GM12878 (cell line): ENCODE measurements at regions not wholly inside any gene's neighbourhood (a gene's known extent, or its start where the extent isn't known, plus 50 kb on each side); places are given as distances from the start of the nearest gene placed in this dataset.

Experiments used
- ATAC-seq: fragments of 200-7000 bp; cut with Tn5 transposase; 3 replicates; pipeline ENCODE4 v1.9.1; 2020; ENCODE audit warnings: mild to moderate bottlenecking, moderate library complexity
- BruUV-seq: library from RNA; stranded (reverse); fragments of 400-500 nt; replicated peaks from 2 replicates; lab custom pipeline; 2021; lab: Mats Ljungman, UMichigan
- CTCF ChIA-PET: fragments of 300-600 bp; sonication (Branson Sonifier 250); formaldehyde crosslinking; extraction: SDS; loops from one replicate; lab custom pipeline; 2021; ENCODE audit warnings: inconsistent platforms; lab: Yijun Ruan, JAX
- POLR2A ChIA-PET: fragments of 350-600 bp; formaldehyde crosslinking; extraction: SDS; loops from one replicate; lab custom pipeline; 2021; ENCODE audit warnings: inconsistent platforms; lab: Charles Lee
- RAD21 ChIA-PET: fragments of 300-600 bp; sonication (Branson Sonifier 250); formaldehyde crosslinking; loops from one replicate; lab custom pipeline; 2023; ENCODE audit warnings: antibody characterized with exemption; ENCODE audit not compliant: unreplicated experiment; lab: Charles Lee
- SMC1A ChIA-PET: fragments of 300-600 bp; sonication (Branson Sonifier 250); formaldehyde crosslinking; loops from one replicate; lab custom pipeline; 2023; ENCODE audit not compliant: unreplicated experiment, uncharacterized antibody; lab: Charles Lee
- DNase-seq: peaks from one replicate; pipeline ENCODE4 v3.0.0-alpha.2; 2011; ENCODE audit warnings: low read depth, low spot score
- FAIRE-seq: peaks from 3 replicates; lab custom pipeline; 2011; peaks lifted over from hg19 to GRCh38; lab: Jason Lieb, UNC
- H2AFZ ChIP-seq: 2 replicates; pipeline ENCODE4 v1.6.0; 2011; ENCODE audit warnings: low read depth, low read length, control low read depth; ENCODE audit not compliant: control insufficient read depth
- H3K27ac ChIP-seq: 2 replicates; pipeline ENCODE4 v1.5.1; 2011; ENCODE audit warnings: control low read depth; ENCODE audit not compliant: control insufficient read depth, insufficient read depth
- H3K27me3 ChIP-seq, 2 experiments: replicated peaks in 1 of 2; 2 replicates each; pipeline versions ENCODE4 v1.6.0 to v1.6.1; 2011; ENCODE audit warnings: low read length in 1 of 2; ENCODE audit not compliant: control insufficient read depth in 2 of 2, insufficient read depth in 2 of 2
- H3K36me3 ChIP-seq, 2 experiments: 2 replicates each; pipeline ENCODE4 v1.5.1; 2011; ENCODE audit warnings: low read length in 1 of 2; ENCODE audit not compliant: control insufficient read depth in 2 of 2, insufficient read depth in 2 of 2
- H3K4me1 ChIP-seq: 2 replicates; pipeline ENCODE4 v1.6.1; 2011; ENCODE audit warnings: mild to moderate bottlenecking, low read length, moderate library complexity, mixed read lengths; ENCODE audit not compliant: control insufficient read depth, insufficient read depth
- H3K4me2 ChIP-seq: 2 replicates; pipeline ENCODE4 v1.6.0; 2011; ENCODE audit warnings: control low read depth; ENCODE audit not compliant: control insufficient read depth, insufficient read depth
- H3K4me3 ChIP-seq: fragments of 200-600 bp; sonication (generic); 2 replicates; pipeline ENCODE4 v1.5.1; 2016
- H3K79me2 ChIP-seq: 2 replicates; pipeline ENCODE4 v1.6.0; 2011; ENCODE audit warnings: low read length; ENCODE audit not compliant: control insufficient read depth, insufficient read depth
- H3K9ac ChIP-seq: 2 replicates; pipeline ENCODE4 v1.8.0; 2011; ENCODE audit warnings: low read length, control low read depth, mixed read lengths; ENCODE audit not compliant: control insufficient read depth, insufficient read depth
- H3K9me3 ChIP-seq: replicated peaks from 3 replicates; pipeline ENCODE4 v1.5.1; 2011; ENCODE audit warnings: mild to moderate bottlenecking, low read length; ENCODE audit not compliant: control insufficient read depth, insufficient read depth
- H4K20me1 ChIP-seq: 2 replicates; pipeline ENCODE4 v1.6.0; 2011; ENCODE audit not compliant: control insufficient read depth, insufficient read depth
- CBX5 ChIP-seq: sonication (generic); IDR thresholded peaks from 2 replicates; pipeline ENCODE4 v1.6.1; 2016; ENCODE audit warnings: low read depth, moderate library complexity, mild to moderate bottlenecking, inconsistent platforms
- GATAD2B ChIP-seq: fragments of 450-650 bp; conservative IDR thresholded peaks from 2 replicates; pipeline ENCODE4 v1.6.1; 2017; ENCODE audit warnings: low read depth, mild to moderate bottlenecking, moderate library complexity
- HDAC2 ChIP-seq: fragments of 200-600 bp; sonication (generic); IDR thresholded peaks from 2 replicates; pipeline ENCODE4 v1.6.1; 2017
- NBN ChIP-seq: fragments of 450-650 bp; IDR thresholded peaks from 2 replicates; pipeline ENCODE4 v1.6.1; 2016
- PAX5 ChIP-seq: IDR thresholded peaks from 2 replicates; pipeline ENCODE4 v1.6.1; 2011; ENCODE audit warnings: low read depth, low read length, borderline replicate concordance
- RCOR1 ChIP-seq: conservative IDR thresholded peaks from 2 replicates; pipeline ENCODE4 v1.6.1; 2012; ENCODE audit warnings: low read depth, low read length, improper control_type of control experiment
- ZSCAN29 ChIP-seq: fragments of 450-650 bp; IDR thresholded peaks from 2 replicates; pipeline ENCODE4 v1.6.1; 2017; ENCODE audit warnings: mild to moderate bottlenecking, moderate library complexity
- WGBS: methylation state at CpG from one replicate; pipeline ENCODE4 v1.1.6; 2016; ENCODE audit warnings: low lambda C conversion rate; ENCODE audit not compliant: insufficient replicate concordance, insufficient coverage; ENCODE audit errors: missing lambda C conversion rate; 5-methylcytosine and 5-hydroxymethylcytosine counted together
- in situ Hi-C: fragments of 300-500 bp; cut with MboI; formaldehyde crosslinking; loops from 9 replicates; pipeline ENCODE4 v1.14.3; 2018; ENCODE audit warnings: mixed read lengths
- intact Hi-C: fragments of 100-400 bp; cut with micrococcal nuclease; formaldehyde crosslinking; loops from one replicate; pipeline ENCODE4 v1.14.2; 2022; ENCODE audit not compliant: unreplicated experiment
- TF ChIP-seq, protein P1 (sequence below): fragments of 450-650 bp; IDR thresholded peaks from 2 replicates; pipeline ENCODE4 v1.6.1; 2017; ENCODE audit warnings: mild to moderate bottlenecking, moderate library complexity
- TF ChIP-seq, protein P2 (sequence below): fragments of 450-650 bp; IDR thresholded peaks from 2 replicates; pipeline ENCODE4 v1.6.1; 2016; ENCODE audit warnings: mild to moderate bottlenecking, moderate library complexity, borderline replicate concordance
- TF ChIP-seq, protein P3 (sequence below): fragments of 450-650 bp; IDR thresholded peaks from 2 replicates; pipeline ENCODE4 v1.6.1; 2014; ENCODE audit warnings: mild to moderate bottlenecking

DNA sequence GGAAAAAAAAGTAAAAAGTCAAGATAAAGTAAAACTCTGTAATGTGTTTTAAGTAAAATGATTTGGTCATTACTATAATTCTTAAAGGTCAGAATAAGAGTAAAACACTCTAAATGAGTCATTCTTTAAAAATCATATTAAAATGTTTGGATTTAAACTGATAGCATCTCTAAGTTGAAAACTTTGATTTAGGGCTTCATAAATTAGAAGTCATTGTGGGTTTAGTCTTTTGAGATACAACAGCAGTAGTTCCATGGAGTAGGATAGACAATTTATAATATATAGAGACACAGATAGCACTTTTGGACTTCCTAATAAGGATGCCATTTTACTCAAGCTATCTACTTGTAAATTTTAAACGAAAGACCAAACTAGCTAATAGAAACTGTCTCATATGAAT lies 77.1 kb upstream of the PABPC4L start:
- no peak for TF ChIP-seq PAX5
- TF ChIP-seq, all 136 proteins: peak for 0
- H3K27ac ChIP-seq = no peak overlapping the region
- DNase-seq = no peak
- no peaks in the 10 kb centered on the region for H3K79me2 ChIP-seq
- H3K4me1 ChIP-seq = no peaks in the 10 kb centered on the region
- H2AFZ ChIP-seq = no peak overlapping the region
- POLR2A ChIA-PET = no interaction called here
- no peak overlapping the region for H3K4me3 ChIP-seq
- no peaks in the 10 kb centered on the region for H3K9me3 ChIP-seq
- RAD21 ChIA-PET = no interaction called here
- no peak overlapping the region for H3K4me2 ChIP-seq
- no peak overlapping the region for H3K9ac ChIP-seq
- no peaks in the 10 kb centered on the region for H3K27me3 ChIP-seq
- H4K20me1 ChIP-seq = no peaks in the 10 kb centered on the region
- WGBS = 7% methylated on average over 1 of the region's 1 CpG
- no peak for FAIRE-seq
- SMC1A ChIA-PET = no interaction called here
- no TSS peak for BruUV-seq
- in situ Hi-C loops = no loop called here
- intact Hi-C loops = no loop called here
- no peaks in the 10 kb centered on the region for H3K36me3 ChIP-seq
- CTCF ChIA-PET = no interaction called here
- ATAC-seq = no peak

DNA sequence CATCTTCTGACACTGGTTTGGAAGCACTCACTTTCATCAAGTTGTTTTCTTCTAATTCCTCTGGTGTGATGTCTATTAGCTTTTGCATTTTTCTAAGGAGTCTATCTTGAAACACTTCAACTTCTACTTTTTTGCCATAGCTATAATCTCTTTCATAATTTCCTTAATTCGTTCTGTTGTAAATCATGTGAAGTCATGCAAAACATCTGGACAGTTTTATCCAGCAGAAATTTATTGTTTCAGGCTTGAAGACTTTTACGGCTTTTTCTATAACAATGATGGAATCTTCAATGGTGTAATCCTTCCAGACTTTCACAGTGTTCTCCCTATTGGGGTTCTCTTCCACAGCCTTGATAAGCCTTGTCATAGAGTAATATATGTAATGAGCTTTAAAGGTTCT lies 74.9 kb upstream of the PABPC4L start:
- Histone ChIP-seq H3K27me3 (no peaks in the 10 kb centered on the region), H3K9me3 (no peaks in the 10 kb centered on the region), H2AFZ (no peak overlapping the region), H3K27ac (no peak overlapping the region), H3K79me2 (no peaks in the 10 kb centered on the region), H3K4me2 (no peak overlapping the region), H4K20me1 (no peaks in the 10 kb centered on the region), H3K36me3 (no peaks in the 10 kb centered on the region), H3K4me3 (no peak overlapping the region), H3K9ac (no peak overlapping the region), H3K4me1 (no peaks in the 10 kb centered on the region)
- ChIA-PET CTCF (no interaction called here), SMC1A (no interaction called here), RAD21 (no interaction called here), POLR2A (no interaction called here)
- 46% methylated on average over 2 of the region's 2 CpGs for WGBS
- in situ Hi-C loops (no loop called here), intact Hi-C loops (no loop called here)
- DNase-seq (no peak), FAIRE-seq (no peak), ATAC-seq (no peak)
- no TSS peak for BruUV-seq
- TF ChIP-seq, protein P1, sequence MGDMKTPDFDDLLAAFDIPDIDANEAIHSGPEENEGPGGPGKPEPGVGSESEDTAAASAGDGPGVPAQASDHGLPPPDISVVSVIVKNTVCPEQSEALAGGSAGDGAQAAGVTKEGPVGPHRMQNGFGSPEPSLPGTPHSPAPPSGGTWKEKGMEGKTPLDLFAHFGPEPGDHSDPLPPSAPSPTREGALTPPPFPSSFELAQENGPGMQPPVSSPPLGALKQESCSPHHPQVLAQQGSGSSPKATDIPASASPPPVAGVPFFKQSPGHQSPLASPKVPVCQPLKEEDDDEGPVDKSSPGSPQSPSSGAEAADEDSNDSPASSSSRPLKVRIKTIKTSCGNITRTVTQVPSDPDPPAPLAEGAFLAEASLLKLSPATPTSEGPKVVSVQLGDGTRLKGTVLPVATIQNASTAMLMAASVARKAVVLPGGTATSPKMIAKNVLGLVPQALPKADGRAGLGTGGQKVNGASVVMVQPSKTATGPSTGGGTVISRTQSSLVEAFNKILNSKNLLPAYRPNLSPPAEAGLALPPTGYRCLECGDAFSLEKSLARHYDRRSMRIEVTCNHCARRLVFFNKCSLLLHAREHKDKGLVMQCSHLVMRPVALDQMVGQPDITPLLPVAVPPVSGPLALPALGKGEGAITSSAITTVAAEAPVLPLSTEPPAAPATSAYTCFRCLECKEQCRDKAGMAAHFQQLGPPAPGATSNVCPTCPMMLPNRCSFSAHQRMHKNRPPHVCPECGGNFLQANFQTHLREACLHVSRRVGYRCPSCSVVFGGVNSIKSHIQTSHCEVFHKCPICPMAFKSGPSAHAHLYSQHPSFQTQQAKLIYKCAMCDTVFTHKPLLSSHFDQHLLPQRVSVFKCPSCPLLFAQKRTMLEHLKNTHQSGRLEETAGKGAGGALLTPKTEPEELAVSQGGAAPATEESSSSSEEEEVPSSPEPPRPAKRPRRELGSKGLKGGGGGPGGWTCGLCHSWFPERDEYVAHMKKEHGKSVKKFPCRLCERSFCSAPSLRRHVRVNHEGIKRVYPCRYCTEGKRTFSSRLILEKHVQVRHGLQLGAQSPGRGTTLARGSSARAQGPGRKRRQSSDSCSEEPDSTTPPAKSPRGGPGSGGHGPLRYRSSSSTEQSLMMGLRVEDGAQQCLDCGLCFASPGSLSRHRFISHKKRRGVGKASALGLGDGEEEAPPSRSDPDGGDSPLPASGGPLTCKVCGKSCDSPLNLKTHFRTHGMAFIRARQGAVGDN = no peak
- TF ChIP-seq HDAC2 (no peak), GATAD2B (no peak), NBN (no peak), RCOR1 (no peak), CBX5 (no peak), ZSCAN29 (no peak)
- TF ChIP-seq, protein P2, sequence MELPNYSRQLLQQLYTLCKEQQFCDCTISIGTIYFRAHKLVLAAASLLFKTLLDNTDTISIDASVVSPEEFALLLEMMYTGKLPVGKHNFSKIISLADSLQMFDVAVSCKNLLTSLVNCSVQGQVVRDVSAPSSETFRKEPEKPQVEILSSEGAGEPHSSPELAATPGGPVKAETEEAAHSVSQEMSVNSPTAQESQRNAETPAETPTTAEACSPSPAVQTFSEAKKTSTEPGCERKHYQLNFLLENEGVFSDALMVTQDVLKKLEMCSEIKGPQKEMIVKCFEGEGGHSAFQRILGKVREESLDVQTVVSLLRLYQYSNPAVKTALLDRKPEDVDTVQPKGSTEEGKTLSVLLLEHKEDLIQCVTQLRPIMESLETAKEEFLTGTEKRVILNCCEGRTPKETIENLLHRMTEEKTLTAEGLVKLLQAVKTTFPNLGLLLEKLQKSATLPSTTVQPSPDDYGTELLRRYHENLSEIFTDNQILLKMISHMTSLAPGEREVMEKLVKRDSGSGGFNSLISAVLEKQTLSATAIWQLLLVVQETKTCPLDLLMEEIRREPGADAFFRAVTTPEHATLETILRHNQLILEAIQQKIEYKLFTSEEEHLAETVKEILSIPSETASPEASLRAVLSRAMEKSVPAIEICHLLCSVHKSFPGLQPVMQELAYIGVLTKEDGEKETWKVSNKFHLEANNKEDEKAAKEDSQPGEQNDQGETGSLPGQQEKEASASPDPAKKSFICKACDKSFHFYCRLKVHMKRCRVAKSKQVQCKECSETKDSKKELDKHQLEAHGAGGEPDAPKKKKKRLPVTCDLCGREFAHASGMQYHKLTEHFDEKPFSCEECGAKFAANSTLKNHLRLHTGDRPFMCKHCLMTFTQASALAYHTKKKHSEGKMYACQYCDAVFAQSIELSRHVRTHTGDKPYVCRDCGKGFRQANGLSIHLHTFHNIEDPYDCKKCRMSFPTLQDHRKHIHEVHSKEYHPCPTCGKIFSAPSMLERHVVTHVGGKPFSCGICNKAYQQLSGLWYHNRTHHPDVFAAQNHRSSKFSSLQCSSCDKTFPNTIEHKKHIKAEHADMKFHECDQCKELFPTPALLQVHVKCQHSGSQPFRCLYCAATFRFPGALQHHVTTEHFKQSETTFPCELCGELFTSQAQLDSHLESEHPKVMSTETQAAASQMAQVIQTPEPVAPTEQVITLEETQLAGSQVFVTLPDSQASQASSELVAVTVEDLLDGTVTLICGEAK = no peak
- TF ChIP-seq, protein P3, sequence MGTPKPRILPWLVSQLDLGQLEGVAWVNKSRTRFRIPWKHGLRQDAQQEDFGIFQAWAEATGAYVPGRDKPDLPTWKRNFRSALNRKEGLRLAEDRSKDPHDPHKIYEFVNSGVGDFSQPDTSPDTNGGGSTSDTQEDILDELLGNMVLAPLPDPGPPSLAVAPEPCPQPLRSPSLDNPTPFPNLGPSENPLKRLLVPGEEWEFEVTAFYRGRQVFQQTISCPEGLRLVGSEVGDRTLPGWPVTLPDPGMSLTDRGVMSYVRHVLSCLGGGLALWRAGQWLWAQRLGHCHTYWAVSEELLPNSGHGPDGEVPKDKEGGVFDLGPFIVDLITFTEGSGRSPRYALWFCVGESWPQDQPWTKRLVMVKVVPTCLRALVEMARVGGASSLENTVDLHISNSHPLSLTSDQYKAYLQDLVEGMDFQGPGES = no peak
